Fibroblast of skin of right biceps (primary cell): ENCODE measurements at regions not wholly inside any gene's neighbourhood (a gene's known extent, or its start where the extent isn't known, plus 50 kb on each side); places are given as distances from the start of the nearest gene placed in this dataset.
A peak's percentile ranks its signal among the peaks of the same experiment; 100 is the strongest.

Source experiments
- DNase-seq: peaks from one replicate; pipeline ENCODE4 v3.0.0-alpha.2; 2013

DNA sequence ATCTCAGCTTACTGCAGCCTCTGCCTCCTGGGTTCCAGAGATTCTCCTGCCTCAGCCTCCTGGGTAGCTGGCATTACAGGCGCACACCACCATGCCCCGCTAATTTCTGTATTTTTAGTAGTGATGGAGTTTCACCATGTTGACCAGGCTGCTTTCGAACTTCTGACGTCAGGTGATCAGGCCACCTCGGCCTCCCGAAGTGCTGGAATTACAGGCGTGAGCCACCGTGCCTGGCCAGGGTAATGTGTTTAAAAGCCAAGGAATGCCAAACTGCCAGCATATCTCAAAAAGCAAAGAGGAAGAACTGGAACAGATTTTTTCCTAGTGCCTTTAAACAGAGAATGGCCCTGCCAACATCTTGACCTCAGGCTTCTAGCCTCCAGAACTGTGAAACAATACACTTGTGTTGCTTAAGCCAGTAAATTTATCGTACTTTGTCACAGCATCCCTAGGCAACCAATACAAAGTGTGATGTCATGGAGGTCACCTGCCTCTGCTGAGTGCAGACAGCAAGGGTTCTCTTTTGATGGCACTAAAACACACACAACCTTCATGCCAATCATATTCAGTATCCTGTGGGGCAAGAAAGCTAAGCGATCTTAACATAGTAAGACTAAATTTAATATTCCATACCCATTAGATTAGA lies 858.3 kb upstream of the TMPRSS15 start:
- DNase-seq: no peak

- DNase-seq: no peak
Measured at GRCh38 chr21:19266636-19267035, 863.1 kb upstream of the TMPRSS15 start.

GRCh38 chr21:19268686-19269085 lies 865.1 kb upstream of the TMPRSS15 start:
- no peak for DNase-seq

GRCh38 chr21:19275065-19275464 lies 871.5 kb upstream of the TMPRSS15 start:
- DNase-seq: no peak

DNA sequence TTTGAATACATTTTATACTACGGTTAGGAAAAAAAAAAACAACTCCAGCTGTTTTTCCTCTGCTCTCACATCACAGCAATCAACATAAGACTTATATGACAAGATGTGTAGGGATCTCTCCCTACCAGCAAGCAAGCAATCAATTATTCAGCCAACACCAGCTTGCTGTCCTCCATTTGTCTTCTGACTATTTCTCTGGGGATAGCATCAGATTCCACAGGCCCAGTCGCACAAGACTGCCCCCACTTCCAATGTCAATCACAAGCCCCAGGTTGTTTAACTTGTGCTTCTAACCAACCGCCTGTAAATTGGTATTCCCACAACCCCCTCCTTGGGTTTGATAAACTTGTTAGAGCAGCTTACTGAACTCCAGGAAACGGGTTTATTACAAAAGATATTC lies 873.1 kb upstream of the TMPRSS15 start:
- DNase-seq: no peak

- no peak for DNase-seq
Measured at GRCh38 chr21:19286876-19287275, 883.3 kb upstream of the TMPRSS15 start.

GRCh38 chr21:19290328-19290727 lies 886.7 kb upstream of the TMPRSS15 start:
- DNase-seq: no peak

DNA sequence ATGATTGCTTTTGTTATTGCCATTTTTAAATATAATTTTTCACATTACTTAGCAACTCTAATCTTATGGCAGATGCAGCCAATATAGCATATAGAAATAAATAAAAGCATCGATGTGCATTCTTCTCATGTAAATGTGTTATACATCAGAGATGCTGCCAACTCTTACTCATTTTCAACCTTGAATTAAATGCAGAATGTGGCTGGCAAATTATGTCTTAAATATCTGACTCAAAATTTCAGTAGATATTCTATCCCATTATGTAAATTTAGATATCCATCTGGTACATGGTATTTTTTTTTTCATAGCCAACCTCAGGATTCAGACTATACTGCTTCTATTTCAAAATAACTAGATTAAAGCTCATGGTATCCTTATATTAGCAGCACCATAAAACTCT lies 916.7 kb upstream of the TMPRSS15 start:
- DNase-seq: no peak

- no peak for DNase-seq
Measured at GRCh38 chr21:19321688-19322087, 918.1 kb upstream of the TMPRSS15 start.

- DNase-seq: peak; percentile 0
Measured at GRCh38 chr21:19322360-19322759, 918.8 kb upstream of the TMPRSS15 start.

DNA sequence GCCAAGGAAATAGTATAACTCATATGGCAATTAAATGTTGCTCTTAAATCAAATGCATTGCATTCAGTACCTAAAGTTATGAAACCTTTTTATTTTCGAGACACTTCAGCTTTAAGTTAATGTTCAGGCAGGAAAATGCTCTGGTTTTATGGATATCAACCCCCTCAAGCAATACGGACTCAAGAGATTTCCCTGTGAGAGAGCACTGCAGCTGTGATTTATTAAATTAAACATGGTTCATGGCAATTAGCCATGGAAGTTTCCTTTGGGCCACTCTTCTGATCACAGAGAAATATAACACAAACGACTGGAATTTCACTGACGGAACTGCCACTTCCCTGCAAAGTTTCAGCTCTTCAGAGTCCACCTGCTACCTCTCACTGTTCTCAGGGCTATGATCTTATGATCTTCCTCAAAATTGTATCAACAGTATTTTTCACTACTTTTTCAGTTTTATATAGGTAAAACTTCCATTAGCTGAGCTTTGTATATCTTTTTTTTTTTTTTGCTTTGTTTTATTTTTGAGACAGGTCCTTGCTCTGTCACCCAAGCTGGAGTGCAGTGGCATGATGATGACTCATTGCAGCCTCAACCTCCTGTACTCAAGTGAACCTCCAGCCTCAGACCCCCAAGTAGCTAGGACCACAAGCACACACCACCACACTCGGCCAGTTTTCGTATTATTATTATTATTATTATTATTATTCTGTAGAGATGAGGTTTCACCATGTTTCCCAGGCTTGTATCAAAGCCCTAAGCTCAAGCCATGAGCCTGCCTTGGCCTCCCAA lies 923.1 kb upstream of the TMPRSS15 start:
- DNase-seq: no peak

- DNase-seq: no peak
Measured at GRCh38 chr21:19328954-19329353, 925.4 kb upstream of the TMPRSS15 start.

GRCh38 chr21:19340303-19340702 lies 936.7 kb upstream of the TMPRSS15 start:
- DNase-seq: no peak

DNA sequence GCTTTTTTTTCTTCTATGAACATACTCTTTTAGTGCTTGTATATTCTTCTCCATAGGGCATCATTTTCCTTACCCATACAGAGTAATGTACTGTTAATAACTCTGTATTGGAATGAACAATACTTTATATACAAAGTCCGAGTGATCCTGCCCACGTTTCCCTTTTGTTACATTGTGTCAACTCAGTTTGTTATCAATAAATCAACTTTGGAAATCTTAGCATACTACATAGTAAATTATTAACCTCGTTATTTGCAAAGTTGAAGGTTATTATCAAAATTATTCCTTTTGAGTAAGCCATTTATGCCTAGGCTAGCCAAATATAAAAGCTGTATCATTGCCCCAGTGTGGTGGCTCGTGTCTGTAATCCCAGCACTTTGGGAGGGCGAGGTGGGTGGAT lies 937.4 kb upstream of the TMPRSS15 start:
- DNase-seq: no peak

GRCh38 chr21:19343711-19344110 lies 940.1 kb upstream of the TMPRSS15 start:
- no peak for DNase-seq

DNA sequence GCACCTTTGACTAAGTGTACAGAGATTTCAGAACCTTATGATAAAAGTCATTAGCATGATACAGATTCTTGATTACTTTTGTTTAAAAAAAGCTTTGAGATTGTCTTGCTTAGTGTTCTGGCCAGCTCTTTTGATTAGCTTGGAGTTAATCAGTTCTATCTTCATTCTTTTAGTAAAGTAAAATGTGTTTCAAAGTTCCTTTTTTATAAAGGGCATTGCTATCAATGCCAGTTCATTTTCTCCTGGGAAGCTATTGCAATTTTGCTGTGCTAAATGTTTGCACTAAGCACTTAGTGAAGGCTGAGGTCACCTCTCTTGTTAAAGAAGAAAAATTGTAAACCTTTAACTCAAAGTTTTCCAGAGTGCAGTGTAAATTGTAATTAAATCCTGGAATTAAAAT lies 946.7 kb upstream of the TMPRSS15 start:
- DNase-seq: no peak

DNA sequence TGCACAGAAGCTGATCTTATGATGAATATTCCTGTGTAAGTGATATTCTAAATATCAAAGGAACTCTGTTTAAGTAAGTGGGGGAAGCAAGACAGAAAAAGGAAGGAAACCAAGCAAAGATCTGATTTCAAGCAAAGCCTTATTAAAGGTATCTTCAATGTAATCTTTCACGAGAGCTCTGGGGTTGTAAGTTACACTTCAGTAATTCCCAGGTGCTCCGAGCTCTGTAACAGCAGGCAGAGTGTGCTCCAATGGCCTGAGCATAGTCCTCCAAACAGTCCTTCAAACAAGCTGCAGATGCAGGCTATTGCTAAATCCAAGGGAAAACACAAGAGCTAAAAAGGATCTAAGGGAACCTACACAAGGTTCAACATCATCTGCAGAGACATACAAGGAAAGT lies 949.7 kb upstream of the TMPRSS15 start:
- DNase-seq: no peak

DNA sequence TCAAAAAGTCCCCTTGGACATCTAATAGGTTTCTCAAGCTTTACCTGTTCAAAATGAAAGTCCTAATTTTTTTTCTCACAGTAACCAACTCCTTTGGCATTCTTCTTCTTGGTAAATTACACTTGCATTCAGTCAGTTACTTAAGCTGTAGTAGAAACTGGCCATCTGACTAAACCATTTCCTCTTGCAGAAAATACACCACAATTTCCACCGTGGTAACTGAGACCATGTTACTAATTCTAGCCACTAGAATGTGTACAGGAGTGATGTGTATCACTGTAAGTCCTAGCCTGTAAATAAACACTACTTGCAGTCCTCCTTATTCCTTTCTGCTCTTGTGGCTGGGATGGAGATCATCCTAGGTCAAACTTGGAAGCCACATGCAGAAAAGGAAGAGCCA lies 965.4 kb upstream of the TMPRSS15 start:
- DNase-seq: no peak

- DNase-seq: no peak
Measured at GRCh38 chr21:19392390-19392789, 988.8 kb upstream of the TMPRSS15 start.

- DNase-seq: no peak
Measured at GRCh38 chr21:19400223-19400770, 996.7 kb upstream of the TMPRSS15 start.

DNA sequence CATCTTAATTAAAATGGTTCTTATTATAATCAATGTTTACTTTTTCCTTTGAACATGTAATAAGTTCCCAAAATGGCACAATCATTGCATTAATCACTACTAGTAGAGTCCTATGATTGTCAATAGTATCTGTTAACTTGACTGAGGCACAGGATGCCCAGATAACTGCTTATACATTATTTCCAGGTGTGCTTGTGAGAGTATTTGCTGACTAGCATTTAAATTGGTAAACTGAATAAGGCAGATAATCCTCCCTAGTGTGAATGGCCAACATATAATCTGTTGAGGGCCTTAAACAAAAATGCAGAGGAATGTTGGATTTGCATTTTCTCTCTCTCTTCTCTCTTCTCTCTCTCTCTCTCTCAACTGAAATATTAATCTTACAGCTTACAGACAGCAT lies 999.3 kb upstream of the TMPRSS15 start:
- no peak for DNase-seq

- no peak for DNase-seq
Measured at GRCh38 chr21:19405326-19405725, 1001.7 kb upstream of the TMPRSS15 start.

DNA sequence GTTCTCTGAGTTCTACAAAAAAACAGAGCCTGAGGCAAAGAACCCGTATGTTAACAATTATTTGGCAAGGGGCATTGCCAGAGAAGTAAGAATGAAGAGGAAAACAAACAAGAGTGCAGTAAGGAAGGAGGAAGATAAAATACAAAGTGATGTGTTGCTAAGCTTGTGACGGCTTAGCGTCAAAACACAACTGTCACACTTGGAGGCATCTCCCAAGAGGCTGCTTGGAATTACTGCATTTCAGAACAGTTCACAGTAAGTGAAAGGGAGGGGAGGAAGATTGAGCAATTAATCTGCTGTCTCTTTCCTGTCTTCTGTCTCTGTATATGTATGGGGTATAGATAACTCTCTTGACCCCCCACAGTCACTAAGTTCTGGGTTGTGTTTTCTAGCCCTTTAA lies 1017.0 kb upstream of the TMPRSS15 start:
- DNase-seq: no peak

DNA sequence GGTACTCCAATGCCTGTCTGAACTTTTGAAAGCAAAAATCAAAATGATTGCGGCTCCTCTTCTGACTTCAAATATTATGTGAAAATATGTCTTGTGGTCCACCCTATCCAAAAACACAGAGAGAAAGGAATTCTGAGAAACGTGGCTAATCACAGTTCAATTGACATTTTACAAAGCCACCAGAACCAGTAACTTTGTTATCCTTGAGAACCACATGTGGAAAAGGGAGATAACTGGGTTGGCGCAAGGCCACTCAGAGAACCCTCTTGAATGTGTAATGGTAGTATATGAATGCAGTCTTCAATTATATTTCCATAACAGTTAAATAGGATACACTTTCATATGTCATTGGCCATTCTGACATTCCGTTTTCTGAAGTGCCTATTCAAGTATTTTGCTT lies 1030.0 kb upstream of the TMPRSS15 start:
- DNase-seq: no peak
